Sigmoid colon (tissue), 4 donors: ENCODE measurements at regions not wholly inside any gene's neighbourhood (a gene's known extent, or its start where the extent isn't known, plus 50 kb on each side); places are given as distances from the start of the nearest gene placed in this dataset.

ENCODE experiments used
- EP300 ChIP-seq, 4 donors: sonication (generic); formaldehyde crosslinking; IDR thresholded peaks; one replicate each; pipeline ENCODE4 v1.6.1; 2017; ENCODE audit warnings: antibody characterized with exemption in 4 of 4
- POLR2A ChIP-seq, 2 donors: fragments of 450-650 bp; IDR thresholded peaks; one replicate each; pipeline ENCODE4 v1.6.1; 2016; ENCODE audit warnings: antibody characterized with exemption in 2 of 2, mild to moderate bottlenecking in 2 of 2, moderate library complexity in 2 of 2
- TF ChIP-seq, protein P1 (sequence below), 4 experiments: fragments of 450-650 bp in 3 of 4; fragments of 200-600 bp in 1 of 4; IDR thresholded peaks; one replicate each; pipeline ENCODE4 v1.5.1; 2016 to 2019; ENCODE audit warnings: antibody characterized with exemption in 4 of 4, mild to moderate bottlenecking in 3 of 4, moderate library complexity in 2 of 4

DNA sequence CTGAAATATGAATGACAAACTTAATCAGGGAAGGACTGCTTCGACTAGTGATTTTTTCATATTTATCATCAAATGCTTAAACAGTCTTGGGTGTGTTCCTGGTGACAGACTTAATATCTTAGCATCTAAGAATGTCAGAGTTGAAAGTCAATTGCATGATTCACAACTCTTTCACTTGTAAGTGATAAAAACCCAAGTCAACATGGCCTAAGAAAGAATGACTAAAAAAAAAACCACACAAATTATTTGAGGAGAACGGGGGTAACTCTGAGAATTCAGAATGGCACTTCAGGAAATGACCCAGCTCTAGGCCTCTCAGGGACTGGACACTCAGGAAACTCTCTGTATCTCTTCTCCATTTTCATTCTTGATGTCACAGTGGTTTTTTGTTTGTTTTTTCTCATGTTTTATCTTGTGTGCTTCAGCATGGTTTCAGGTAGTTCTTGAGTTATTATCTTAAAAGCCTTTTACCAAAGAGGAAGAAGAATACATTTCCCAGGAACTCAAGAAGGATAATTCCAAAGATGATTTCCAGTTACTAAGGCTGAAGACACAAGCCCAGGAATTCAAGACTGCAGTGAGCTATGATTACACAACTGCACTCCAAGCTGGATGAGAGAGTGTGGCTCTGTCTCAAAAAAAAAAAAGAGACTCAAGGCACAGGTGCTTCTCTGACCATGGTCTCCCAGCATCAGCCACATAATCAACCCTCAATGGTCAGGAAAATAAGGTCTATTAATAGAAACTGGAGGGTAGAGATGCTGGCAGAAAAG, 1697.8 kb upstream of the IGFBP7 start:
- TF ChIP-seq, protein P1, sequence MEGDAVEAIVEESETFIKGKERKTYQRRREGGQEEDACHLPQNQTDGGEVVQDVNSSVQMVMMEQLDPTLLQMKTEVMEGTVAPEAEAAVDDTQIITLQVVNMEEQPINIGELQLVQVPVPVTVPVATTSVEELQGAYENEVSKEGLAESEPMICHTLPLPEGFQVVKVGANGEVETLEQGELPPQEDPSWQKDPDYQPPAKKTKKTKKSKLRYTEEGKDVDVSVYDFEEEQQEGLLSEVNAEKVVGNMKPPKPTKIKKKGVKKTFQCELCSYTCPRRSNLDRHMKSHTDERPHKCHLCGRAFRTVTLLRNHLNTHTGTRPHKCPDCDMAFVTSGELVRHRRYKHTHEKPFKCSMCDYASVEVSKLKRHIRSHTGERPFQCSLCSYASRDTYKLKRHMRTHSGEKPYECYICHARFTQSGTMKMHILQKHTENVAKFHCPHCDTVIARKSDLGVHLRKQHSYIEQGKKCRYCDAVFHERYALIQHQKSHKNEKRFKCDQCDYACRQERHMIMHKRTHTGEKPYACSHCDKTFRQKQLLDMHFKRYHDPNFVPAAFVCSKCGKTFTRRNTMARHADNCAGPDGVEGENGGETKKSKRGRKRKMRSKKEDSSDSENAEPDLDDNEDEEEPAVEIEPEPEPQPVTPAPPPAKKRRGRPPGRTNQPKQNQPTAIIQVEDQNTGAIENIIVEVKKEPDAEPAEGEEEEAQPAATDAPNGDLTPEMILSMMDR (IDR thresholded peaks at IDR 0.05): no peak
- TF ChIP-seq EP300 (IDR thresholded peaks at IDR 0.05): no peak
- no peak for TF ChIP-seq POLR2A (IDR thresholded peaks at IDR 0.05)
